GM12878 (cell line): ENCODE measurements at regions not wholly inside any gene's neighbourhood (a gene's known extent, or its start where the extent isn't known, plus 50 kb on each side); places are given as distances from the start of the nearest gene placed in this dataset.
A peak's percentile ranks its signal among the peaks of the same experiment; 100 is the strongest.

Experiments
- ATAC-seq: fragments of 200-7000 bp; cut with Tn5 transposase; 3 replicates; pipeline ENCODE4 v1.9.1; 2020; ENCODE audit warnings: mild to moderate bottlenecking, moderate library complexity
- BruUV-seq: library from RNA; stranded (reverse); fragments of 400-500 nt; replicated peaks from 2 replicates; lab custom pipeline; 2021; lab: Mats Ljungman, UMichigan
- CTCF ChIA-PET: fragments of 300-600 bp; sonication (Branson Sonifier 250); formaldehyde crosslinking; extraction: SDS; loops from one replicate; lab custom pipeline; 2021; ENCODE audit warnings: inconsistent platforms; lab: Yijun Ruan, JAX
- POLR2A ChIA-PET: fragments of 350-600 bp; formaldehyde crosslinking; extraction: SDS; loops from one replicate; lab custom pipeline; 2021; ENCODE audit warnings: inconsistent platforms; lab: Charles Lee
- RAD21 ChIA-PET: fragments of 300-600 bp; sonication (Branson Sonifier 250); formaldehyde crosslinking; loops from one replicate; lab custom pipeline; 2023; ENCODE audit warnings: antibody characterized with exemption; ENCODE audit not compliant: unreplicated experiment; lab: Charles Lee
- SMC1A ChIA-PET: fragments of 300-600 bp; sonication (Branson Sonifier 250); formaldehyde crosslinking; loops from one replicate; lab custom pipeline; 2023; ENCODE audit not compliant: unreplicated experiment, uncharacterized antibody; lab: Charles Lee
- DNase-seq: peaks from one replicate; pipeline ENCODE4 v3.0.0-alpha.2; 2011; ENCODE audit warnings: low read depth, low spot score
- FAIRE-seq: peaks from 3 replicates; lab custom pipeline; 2011; peaks lifted over from hg19 to GRCh38; lab: Jason Lieb, UNC
- H2AFZ ChIP-seq: 2 replicates; pipeline ENCODE4 v1.6.0; 2011; ENCODE audit warnings: low read depth, low read length, control low read depth; ENCODE audit not compliant: control insufficient read depth
- H3K27ac ChIP-seq: 2 replicates; pipeline ENCODE4 v1.5.1; 2011; ENCODE audit warnings: control low read depth; ENCODE audit not compliant: control insufficient read depth, insufficient read depth
- H3K27me3 ChIP-seq, 2 experiments: replicated peaks in 1 of 2; 2 replicates each; pipeline versions ENCODE4 v1.6.0 to v1.6.1; 2011; ENCODE audit warnings: low read length in 1 of 2; ENCODE audit not compliant: control insufficient read depth in 2 of 2, insufficient read depth in 2 of 2
- H3K36me3 ChIP-seq, 2 experiments: 2 replicates each; pipeline ENCODE4 v1.5.1; 2011; ENCODE audit warnings: low read length in 1 of 2; ENCODE audit not compliant: control insufficient read depth in 2 of 2, insufficient read depth in 2 of 2
- H3K4me1 ChIP-seq: 2 replicates; pipeline ENCODE4 v1.6.1; 2011; ENCODE audit warnings: mild to moderate bottlenecking, low read length, moderate library complexity, mixed read lengths; ENCODE audit not compliant: control insufficient read depth, insufficient read depth
- H3K4me2 ChIP-seq: 2 replicates; pipeline ENCODE4 v1.6.0; 2011; ENCODE audit warnings: control low read depth; ENCODE audit not compliant: control insufficient read depth, insufficient read depth
- H3K4me3 ChIP-seq: fragments of 200-600 bp; sonication (generic); 2 replicates; pipeline ENCODE4 v1.5.1; 2016
- H3K79me2 ChIP-seq: 2 replicates; pipeline ENCODE4 v1.6.0; 2011; ENCODE audit warnings: low read length; ENCODE audit not compliant: control insufficient read depth, insufficient read depth
- H3K9ac ChIP-seq: 2 replicates; pipeline ENCODE4 v1.8.0; 2011; ENCODE audit warnings: low read length, control low read depth, mixed read lengths; ENCODE audit not compliant: control insufficient read depth, insufficient read depth
- H3K9me3 ChIP-seq: replicated peaks from 3 replicates; pipeline ENCODE4 v1.5.1; 2011; ENCODE audit warnings: mild to moderate bottlenecking, low read length; ENCODE audit not compliant: control insufficient read depth, insufficient read depth
- H4K20me1 ChIP-seq: 2 replicates; pipeline ENCODE4 v1.6.0; 2011; ENCODE audit not compliant: control insufficient read depth, insufficient read depth
- BCL3 ChIP-seq: IDR thresholded peaks from 2 replicates; pipeline ENCODE4 v1.6.1; 2011; ENCODE audit warnings: borderline replicate concordance, low read depth, mild to moderate bottlenecking, moderate library complexity, low read length; ENCODE audit not compliant: insufficient read depth, poor library complexity, severe bottlenecking
- FOS ChIP-seq: IDR thresholded peaks from 3 replicates; pipeline ENCODE4 v1.6.1; 2011; ENCODE audit warnings: borderline replicate concordance; ENCODE audit not compliant: insufficient read length; ENCODE audit errors: extremely low read depth
- TBL1XR1 ChIP-seq: IDR thresholded peaks from 2 replicates; pipeline ENCODE4 v1.6.1; 2012; ENCODE audit warnings: low read depth, low read length, improper control_type of control experiment
- TCF3 ChIP-seq: IDR thresholded peaks from 2 replicates; pipeline ENCODE4 v1.6.1; 2012; ENCODE audit warnings: low read depth, mild to moderate bottlenecking, low read length, borderline replicate concordance; ENCODE audit not compliant: insufficient read depth
- WGBS: methylation state at CpG from one replicate; pipeline ENCODE4 v1.1.6; 2016; ENCODE audit warnings: low lambda C conversion rate; ENCODE audit not compliant: insufficient replicate concordance, insufficient coverage; ENCODE audit errors: missing lambda C conversion rate; 5-methylcytosine and 5-hydroxymethylcytosine counted together
- in situ Hi-C: fragments of 300-500 bp; cut with MboI; formaldehyde crosslinking; loops from 9 replicates; pipeline ENCODE4 v1.14.3; 2018; ENCODE audit warnings: mixed read lengths
- intact Hi-C: fragments of 100-400 bp; cut with micrococcal nuclease; formaldehyde crosslinking; loops from one replicate; pipeline ENCODE4 v1.14.2; 2022; ENCODE audit not compliant: unreplicated experiment
- TF ChIP-seq, protein P1 (sequence below): fragments of 450-650 bp; IDR thresholded peaks from 2 replicates; pipeline ENCODE4 v1.6.1; 2017; ENCODE audit warnings: mild to moderate bottlenecking, moderate library complexity
- TF ChIP-seq, protein P2 (sequence below): fragments of 150-350 bp; IDR thresholded peaks from 2 replicates; pipeline ENCODE4 v1.6.1; 2016; ENCODE audit warnings: low read depth, low read length

- TF ChIP-seq, protein P1, sequence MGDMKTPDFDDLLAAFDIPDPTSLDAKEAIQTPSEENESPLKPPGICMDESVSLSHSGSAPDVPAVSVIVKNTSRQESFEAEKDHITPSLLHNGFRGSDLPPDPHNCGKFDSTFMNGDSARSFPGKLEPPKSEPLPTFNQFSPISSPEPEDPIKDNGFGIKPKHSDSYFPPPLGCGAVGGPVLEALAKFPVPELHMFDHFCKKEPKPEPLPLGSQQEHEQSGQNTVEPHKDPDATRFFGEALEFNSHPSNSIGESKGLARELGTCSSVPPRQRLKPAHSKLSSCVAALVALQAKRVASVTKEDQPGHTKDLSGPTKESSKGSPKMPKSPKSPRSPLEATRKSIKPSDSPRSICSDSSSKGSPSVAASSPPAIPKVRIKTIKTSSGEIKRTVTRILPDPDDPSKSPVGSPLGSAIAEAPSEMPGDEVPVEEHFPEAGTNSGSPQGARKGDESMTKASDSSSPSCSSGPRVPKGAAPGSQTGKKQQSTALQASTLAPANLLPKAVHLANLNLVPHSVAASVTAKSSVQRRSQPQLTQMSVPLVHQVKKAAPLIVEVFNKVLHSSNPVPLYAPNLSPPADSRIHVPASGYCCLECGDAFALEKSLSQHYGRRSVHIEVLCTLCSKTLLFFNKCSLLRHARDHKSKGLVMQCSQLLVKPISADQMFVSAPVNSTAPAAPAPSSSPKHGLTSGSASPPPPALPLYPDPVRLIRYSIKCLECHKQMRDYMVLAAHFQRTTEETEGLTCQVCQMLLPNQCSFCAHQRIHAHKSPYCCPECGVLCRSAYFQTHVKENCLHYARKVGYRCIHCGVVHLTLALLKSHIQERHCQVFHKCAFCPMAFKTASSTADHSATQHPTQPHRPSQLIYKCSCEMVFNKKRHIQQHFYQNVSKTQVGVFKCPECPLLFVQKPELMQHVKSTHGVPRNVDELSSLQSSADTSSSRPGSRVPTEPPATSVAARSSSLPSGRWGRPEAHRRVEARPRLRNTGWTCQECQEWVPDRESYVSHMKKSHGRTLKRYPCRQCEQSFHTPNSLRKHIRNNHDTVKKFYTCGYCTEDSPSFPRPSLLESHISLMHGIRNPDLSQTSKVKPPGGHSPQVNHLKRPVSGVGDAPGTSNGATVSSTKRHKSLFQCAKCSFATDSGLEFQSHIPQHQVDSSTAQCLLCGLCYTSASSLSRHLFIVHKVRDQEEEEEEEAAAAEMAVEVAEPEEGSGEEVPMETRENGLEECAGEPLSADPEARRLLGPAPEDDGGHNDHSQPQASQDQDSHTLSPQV = no peak
- TF ChIP-seq TCF3 = no peak
- TF ChIP-seq, protein P2, sequence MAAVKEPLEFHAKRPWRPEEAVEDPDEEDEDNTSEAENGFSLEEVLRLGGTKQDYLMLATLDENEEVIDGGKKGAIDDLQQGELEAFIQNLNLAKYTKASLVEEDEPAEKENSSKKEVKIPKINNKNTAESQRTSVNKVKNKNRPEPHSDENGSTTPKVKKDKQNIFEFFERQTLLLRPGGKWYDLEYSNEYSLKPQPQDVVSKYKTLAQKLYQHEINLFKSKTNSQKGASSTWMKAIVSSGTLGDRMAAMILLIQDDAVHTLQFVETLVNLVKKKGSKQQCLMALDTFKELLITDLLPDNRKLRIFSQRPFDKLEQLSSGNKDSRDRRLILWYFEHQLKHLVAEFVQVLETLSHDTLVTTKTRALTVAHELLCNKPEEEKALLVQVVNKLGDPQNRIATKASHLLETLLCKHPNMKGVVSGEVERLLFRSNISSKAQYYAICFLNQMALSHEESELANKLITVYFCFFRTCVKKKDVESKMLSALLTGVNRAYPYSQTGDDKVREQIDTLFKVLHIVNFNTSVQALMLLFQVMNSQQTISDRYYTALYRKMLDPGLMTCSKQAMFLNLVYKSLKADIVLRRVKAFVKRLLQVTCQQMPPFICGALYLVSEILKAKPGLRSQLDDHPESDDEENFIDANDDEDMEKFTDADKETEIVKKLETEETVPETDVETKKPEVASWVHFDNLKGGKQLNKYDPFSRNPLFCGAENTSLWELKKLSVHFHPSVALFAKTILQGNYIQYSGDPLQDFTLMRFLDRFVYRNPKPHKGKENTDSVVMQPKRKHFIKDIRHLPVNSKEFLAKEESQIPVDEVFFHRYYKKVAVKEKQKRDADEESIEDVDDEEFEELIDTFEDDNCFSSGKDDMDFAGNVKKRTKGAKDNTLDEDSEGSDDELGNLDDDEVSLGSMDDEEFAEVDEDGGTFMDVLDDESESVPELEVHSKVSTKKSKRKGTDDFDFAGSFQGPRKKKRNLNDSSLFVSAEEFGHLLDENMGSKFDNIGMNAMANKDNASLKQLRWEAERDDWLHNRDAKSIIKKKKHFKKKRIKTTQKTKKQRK = no peak
- TF ChIP-seq, all 136 proteins: peak for 0
Observed at GRCh38 chr18:76757925-76758324, 64.4 kb upstream of the ZNF236 start (continued).

DNA sequence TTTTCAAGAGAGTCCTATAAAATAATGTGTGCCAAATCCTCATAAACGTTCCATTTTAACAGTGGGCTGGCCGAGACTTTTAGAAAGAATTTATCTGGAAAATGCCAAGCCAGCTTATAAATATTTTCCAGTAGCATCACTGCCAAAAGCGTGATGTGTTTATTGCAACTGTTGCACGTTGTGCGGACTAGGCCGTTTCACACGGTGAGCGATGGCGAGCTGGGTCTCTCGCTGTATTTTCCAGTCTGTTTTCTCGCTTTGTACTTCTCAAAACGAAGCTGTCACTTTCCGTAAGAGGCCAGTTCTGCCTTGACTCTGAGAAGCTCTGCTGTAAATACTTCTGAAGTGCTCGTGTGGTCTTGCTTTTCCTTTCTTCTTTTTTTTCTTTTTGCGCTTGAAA lies 65.0 kb upstream of the ZNF236 start:
- no peak for FAIRE-seq
- 64% methylated on average over 15 of the region's 15 CpGs for WGBS
- ChIA-PET SMC1A (interaction anchor here (0.7 kb wide), 1 partner anchor 691 kb away, joined by 3 read pairs; no protein-coding TSS in a partner anchor), POLR2A (no interaction called here), RAD21 (no interaction called here), CTCF (interaction anchor here (0.6 kb wide), 1 partner anchor 44 kb away, joined by 3 read pairs; no protein-coding TSS in a partner anchor)
- DNase-seq = no peak
- no peak overlapping the region for H2AFZ ChIP-seq
- no peak overlapping the region for H3K27ac ChIP-seq
- H3K36me3 ChIP-seq = no peaks in the 10 kb centered on the region
- no peak overlapping the region for H3K4me2 ChIP-seq
- no peaks in the 10 kb centered on the region for H3K9me3 ChIP-seq
- H3K4me3 ChIP-seq = no peak overlapping the region
- in situ Hi-C loops (no loop called here), intact Hi-C loops (no loop called here)
- no peak overlapping the region for H3K9ac ChIP-seq
- TF ChIP-seq FOS (no peak), TBL1XR1 (no peak), BCL3 (peak; percentile 64)
- no peaks in the 10 kb centered on the region for H3K79me2 ChIP-seq
- H3K27me3 ChIP-seq = no peaks in the 10 kb centered on the region
- no peaks in the 10 kb centered on the region for H4K20me1 ChIP-seq
- BruUV-seq = no TSS peak
- H3K4me1 ChIP-seq = no peaks in the 10 kb centered on the region
- no peak for ATAC-seq
